Ectodermal cell (in vitro differentiated cells): ENCODE measurements at regions not wholly inside any gene's neighbourhood (a gene's known extent, or its start where the extent isn't known, plus 50 kb on each side); places are given as distances from the start of the nearest gene placed in this dataset.

Source experiments
- H3K27ac ChIP-seq: 2 replicates; pipeline ENCODE4 v1.7.0; 2013; ENCODE audit warnings: mild to moderate bottlenecking, low read depth, low read length; ENCODE audit not compliant: insufficient read depth, poor library complexity, severe bottlenecking
- H3K27me3 ChIP-seq: 2 replicates; pipeline ENCODE4 v1.7.0; 2013; ENCODE audit warnings: mild to moderate bottlenecking, low read length; ENCODE audit not compliant: insufficient read depth, control insufficient read depth, poor library complexity, severe bottlenecking
- H3K36me3 ChIP-seq: one replicate; pipeline ENCODE4 v1.7.0; 2013; ENCODE audit warnings: low read length; ENCODE audit not compliant: control insufficient read depth, insufficient read depth
- H3K4me1 ChIP-seq: one replicate; pipeline ENCODE4 v1.7.0; 2013; ENCODE audit warnings: low read length; ENCODE audit not compliant: control insufficient read depth, insufficient read depth
- H3K4me3 ChIP-seq: 2 replicates; pipeline ENCODE4 v1.7.0; 2013; ENCODE audit warnings: low read depth, low read length, control low read depth; ENCODE audit not compliant: insufficient read depth
- H3K9me3 ChIP-seq: 2 replicates; pipeline ENCODE4 v1.7.0; 2013; ENCODE audit warnings: mild to moderate bottlenecking, low read length, moderate library complexity; ENCODE audit not compliant: control insufficient read depth
- WGBS, 2 experiments: methylation state at CpG; one replicate each; pipeline ENCODE4 v1.1.7; 2013; ENCODE audit warnings: missing lambda C conversion rate in 2 of 2; 5-methylcytosine and 5-hydroxymethylcytosine counted together

DNA sequence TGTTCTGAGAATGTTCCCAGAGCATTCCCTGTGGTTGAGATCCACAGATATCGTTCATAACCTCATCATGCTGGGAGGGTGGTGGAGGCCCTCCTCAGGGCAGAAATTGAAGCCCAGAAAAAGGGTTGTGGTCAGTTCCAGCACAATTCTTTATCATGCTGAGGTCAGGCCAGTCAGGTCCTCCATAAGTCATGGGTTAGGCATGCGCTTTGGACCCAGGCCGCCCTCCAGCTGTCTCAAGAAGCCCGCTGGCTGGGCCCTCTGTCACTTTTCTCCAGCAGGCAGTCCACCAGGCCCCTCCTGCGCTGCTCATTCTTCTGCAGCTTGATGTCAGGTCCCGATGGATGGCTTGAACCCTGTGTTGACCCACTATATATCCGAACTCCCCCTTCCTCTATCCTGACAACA is 151.1 kb upstream of the NT5C1B start:
- Histone ChIP-seq H3K36me3 (no peaks in the 10 kb centered on the region), H3K27ac (no peak overlapping the region), H3K4me1 (no peaks in the 10 kb centered on the region), H3K4me3 (no peak overlapping the region), H3K27me3 (no peaks in the 10 kb centered on the region), H3K9me3 (no peaks in the 10 kb centered on the region)
- 94 to 96% methylated on average over 7 of the region's 7 CpGs for WGBS, 2 experiments

DNA sequence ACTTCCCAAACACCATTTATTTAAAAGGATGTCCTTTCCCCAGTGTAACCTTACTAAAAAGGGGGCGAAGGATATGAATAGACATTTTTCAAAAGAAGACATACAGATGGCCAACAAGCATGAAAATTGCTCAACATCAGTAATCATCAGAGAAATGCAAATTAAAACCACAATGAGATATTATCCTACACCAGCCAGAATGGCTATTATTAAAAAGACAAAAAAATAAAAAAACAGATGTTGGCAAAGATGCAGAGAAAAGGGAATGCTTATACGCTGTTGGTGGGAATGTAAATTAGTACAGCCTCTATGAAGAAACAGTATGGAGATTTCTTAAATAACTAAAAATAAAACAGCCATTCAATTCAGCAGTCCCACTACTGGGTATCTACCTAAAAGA is 142.3 kb upstream of the NT5C1B start:
- 100% methylated on average over 1 of the region's 2 CpGs for WGBS, 2 experiments
- Histone ChIP-seq H3K9me3 (no peaks in the 10 kb centered on the region), H3K4me1 (no peaks in the 10 kb centered on the region), H3K27ac (no peak overlapping the region), H3K36me3 (no peaks in the 10 kb centered on the region), H3K27me3 (no peaks in the 10 kb centered on the region), H3K4me3 (no peak overlapping the region)

DNA sequence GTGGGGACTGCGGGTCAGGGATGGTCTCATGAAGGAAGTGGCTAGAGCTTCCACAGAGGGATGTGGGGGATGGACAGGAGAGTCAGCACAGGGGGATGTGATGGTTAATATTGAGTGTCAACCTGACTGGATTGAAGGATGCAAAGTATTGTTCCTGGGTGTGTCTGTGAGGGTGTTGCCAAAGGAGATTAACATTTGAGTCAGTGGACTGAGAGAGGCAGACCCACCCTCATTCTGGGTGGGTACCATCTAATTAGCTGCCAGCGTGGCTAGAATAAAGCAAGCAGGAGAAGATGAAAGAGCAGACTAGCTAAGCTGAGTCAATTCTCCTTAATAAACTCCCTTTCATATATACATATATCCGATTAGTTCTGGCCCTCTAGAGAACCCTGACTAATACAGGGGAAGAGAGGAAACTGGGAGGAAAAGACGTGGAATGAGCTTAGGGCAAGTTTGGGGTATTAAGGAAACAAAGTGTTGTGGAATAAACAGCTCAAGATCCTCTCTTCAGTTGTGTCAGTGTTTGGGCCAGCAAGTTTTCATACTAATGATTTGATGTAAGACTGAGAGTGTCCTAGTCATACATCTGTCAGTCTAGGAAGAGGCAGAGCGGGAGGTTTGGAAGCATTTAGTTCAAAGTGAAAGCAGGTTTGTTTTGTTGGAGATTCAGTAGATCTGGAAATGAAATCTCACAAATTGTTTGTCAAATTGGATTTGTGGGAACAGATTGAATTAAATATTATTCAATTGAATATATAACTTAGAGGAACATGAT is 135.2 kb upstream of the NT5C1B start:
- no peaks in the 10 kb centered on the region for H3K4me1 ChIP-seq
- H3K27me3 ChIP-seq, result no peaks in the 10 kb centered on the region
- no peak overlapping the region for H3K4me3 ChIP-seq
- H3K27ac ChIP-seq, result no peak overlapping the region
- H3K36me3 ChIP-seq, result no peaks in the 10 kb centered on the region
- H3K9me3 ChIP-seq, result no peaks in the 10 kb centered on the region
- WGBS, 2 experiments, result 74 to 77% methylated on average over 4 to 5 of the region's 5 CpGs

DNA sequence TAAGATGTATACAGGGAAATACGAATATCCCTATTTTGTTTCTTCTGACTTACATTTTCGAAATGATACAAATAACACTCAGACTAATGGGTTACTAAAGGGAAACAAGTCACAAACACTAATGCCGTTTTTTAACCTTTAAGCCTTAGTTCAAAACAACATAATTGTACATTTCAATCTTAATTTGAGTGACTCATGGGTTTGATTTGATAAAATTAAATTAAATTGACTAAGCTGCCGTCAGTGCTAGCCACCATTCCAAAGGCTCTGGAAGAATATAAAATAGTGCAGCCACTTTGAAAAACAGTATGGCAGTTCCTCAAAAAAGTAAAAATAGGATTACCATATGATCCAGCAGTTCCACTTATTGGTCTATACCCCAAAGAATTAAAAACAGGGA is 133.8 kb upstream of the NT5C1B start:
- H3K27me3 ChIP-seq, result no peaks in the 10 kb centered on the region
- H3K4me1 ChIP-seq, result no peaks in the 10 kb centered on the region
- H3K36me3 ChIP-seq, result no peaks in the 10 kb centered on the region
- no peaks in the 10 kb centered on the region for H3K9me3 ChIP-seq
- WGBS, 2 experiments, result 85 to 92% methylated on average over 3 to 4 of the region's 4 CpGs
- no peak overlapping the region for H3K4me3 ChIP-seq
- H3K27ac ChIP-seq, result no peak overlapping the region

DNA sequence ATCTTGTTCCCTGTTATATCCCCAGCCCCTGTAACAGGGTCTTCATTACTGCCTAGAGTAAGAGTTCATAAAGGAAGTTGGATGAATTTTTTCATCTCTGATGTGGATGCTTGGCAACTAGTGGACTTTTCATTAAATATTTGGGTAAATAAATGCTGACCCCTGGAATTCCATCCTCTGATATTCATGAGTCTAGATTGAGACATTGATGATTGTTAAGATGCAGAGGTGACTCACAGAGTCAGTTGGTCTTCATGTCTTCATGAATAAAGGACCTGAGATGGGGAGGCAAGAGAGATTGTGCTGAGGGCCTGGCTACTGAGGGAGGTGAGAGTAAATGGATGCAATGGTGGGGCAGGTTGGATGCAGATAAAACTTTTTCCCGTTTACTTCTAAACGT is 132.7 kb upstream of the NT5C1B start:
- H3K36me3 ChIP-seq, result no peaks in the 10 kb centered on the region
- H3K9me3 ChIP-seq, result no peaks in the 10 kb centered on the region
- H3K27me3 ChIP-seq, result no peaks in the 10 kb centered on the region
- H3K4me3 ChIP-seq, result no peak overlapping the region
- H3K4me1 ChIP-seq, result no peaks in the 10 kb centered on the region
- H3K27ac ChIP-seq, result no peak overlapping the region
- WGBS, 2 experiments, result 92 to 93% methylated on average over 2 of the region's 2 CpGs

DNA sequence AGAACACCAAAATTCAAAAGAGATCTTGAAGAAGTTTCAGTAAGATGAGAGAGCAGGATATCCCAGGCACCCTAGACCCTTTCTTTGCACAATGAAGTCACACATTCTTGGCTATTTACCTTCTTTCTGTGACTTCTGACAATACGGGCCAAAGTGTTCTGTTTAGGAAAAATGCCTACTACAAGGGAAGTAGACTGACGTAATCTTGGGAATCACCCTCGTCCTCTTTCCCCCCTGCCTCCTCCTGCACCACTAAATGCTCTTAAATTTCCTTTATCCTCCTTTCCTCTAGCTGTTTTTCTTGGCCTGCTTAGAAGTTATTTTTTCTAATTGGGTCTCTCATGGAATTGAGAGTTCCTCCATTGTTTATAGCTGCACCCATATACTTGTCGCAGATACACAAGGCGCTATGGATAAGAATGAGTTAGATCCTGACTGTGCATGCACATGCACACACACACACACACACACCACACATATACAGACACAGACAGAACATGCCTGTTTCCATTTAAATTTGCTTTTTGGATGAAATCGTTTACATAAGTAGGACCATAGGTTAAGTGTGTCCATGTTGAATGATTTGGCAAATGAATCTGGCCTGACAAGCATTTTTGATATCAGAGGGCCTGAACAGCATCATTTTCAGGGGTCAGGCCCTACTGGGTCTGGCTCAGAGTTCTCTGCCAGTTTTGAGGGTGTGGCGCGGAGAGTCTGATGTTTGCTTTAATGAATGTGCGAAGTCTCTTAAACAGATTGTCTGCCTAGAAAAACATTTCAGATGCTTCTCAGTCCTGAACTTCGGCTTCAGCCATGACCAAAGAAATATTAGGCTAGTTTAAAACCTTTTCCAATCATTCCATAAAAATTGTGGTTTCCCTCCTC is 131.9 kb upstream of the NT5C1B start:
- no peaks in the 10 kb centered on the region for H3K9me3 ChIP-seq
- H3K4me1 ChIP-seq, result no peaks in the 10 kb centered on the region
- WGBS, 2 experiments, result 93 to 94% methylated on average over 8 to 10 of the region's 10 CpGs

DNA sequence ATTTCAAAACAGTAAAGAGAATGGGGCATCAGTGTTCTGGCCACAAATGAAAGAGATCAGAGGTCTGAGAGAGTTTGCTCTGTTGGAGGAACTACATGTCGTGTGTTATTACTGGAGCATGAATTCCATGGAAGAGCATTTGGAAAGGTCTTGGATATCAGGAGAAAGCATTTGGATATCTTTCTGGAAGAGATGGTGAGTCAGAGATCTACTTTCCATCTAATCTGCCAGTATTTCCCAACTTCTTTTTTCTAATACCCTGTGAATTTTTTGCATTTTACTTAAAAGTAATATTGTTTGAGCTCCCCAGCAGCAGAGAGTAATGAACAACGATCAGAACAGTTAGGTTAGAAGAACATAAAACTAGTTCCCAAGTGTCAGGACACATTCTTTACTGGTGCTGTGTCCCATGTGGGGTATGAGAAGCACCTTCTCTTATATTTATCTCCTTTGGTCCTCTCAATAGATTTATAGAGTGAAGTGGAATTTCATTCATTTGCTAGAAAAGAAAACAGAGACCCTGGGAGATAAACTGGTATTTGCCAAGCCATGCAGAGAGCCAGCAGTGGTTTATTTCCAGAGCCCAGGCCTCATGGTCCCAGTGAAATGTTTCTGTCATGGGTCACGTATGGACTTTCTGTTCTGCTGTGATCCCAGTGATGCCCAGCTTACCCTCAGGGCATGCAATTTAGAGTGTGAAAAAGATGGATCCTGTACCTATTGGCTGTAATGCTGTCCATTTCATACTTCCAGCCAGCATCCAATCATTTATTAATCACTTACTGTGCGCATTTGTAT is 130.8 kb upstream of the NT5C1B start:
- H3K27me3 ChIP-seq, result no peaks in the 10 kb centered on the region
- H3K27ac ChIP-seq, result no peak overlapping the region
- no peaks in the 10 kb centered on the region for H3K9me3 ChIP-seq
- no peaks in the 10 kb centered on the region for H3K4me1 ChIP-seq
- WGBS, 2 experiments, result 95% methylated on average over 4 of the region's 4 CpGs
- H3K36me3 ChIP-seq, result no peaks in the 10 kb centered on the region
- no peak overlapping the region for H3K4me3 ChIP-seq

More for the DNA sequence above, 131.9 kb upstream of the NT5C1B start:
- Histone ChIP-seq H3K36me3 (no peaks in the 10 kb centered on the region), H3K4me3 (no peak overlapping the region), H3K27me3 (no peaks in the 10 kb centered on the region), H3K27ac (no peak overlapping the region)

DNA sequence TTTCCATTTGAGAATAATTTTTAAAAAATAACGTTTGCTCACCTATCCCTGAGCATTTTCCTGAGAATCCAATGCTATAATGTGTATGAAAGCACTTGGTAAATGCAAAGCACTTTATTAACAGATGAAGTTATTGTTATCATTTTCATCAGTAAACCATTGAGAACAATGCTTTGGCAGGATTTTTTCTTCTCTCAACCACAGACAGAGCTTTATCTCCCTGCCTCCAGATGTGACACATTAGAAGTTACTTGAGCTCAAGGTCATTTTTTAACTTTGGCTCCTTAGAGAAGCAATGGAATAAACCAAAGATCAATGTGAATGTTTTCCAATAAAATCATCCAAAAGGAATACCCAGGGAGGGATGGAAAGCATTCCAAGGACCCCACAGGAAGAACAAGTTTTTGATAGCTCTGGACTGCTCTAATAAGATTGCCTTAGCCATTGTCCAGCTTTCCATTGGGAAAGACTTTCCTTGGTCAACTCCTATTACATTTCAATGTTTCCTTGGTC is 118.9 kb upstream of the NT5C1B start:
- WGBS, 2 experiments, result no CpG with 5 or more reads among the region's 1 CpG
- Histone ChIP-seq H3K27me3 (no peaks in the 10 kb centered on the region), H3K4me3 (no peak overlapping the region), H3K36me3 (no peaks in the 10 kb centered on the region), H3K27ac (no peak overlapping the region), H3K4me1 (no peaks in the 10 kb centered on the region), H3K9me3 (no peaks in the 10 kb centered on the region)

DNA sequence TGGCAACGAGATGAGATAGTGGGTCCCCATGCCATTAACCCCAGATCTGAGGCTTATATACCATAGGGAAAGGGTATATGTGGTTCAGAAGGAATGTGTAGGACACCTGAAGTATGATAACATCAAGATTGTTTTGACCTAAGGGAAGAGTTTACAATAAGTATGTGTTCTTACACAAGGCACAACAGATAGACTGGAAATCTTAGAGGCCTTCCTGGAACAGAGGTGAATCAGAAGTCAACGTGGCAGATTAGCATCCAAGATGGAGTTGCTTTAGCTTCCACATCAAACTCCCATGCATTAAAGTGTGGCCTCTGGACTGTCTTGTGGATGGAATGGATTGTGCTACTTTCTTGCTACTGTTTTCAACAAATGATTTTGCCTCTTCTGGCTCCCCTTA is 116.6 kb upstream of the NT5C1B start:
- no peak overlapping the region for H3K27ac ChIP-seq
- 80 to 89% methylated on average over 2 of the region's 2 CpGs for WGBS, 2 experiments
- H3K27me3 ChIP-seq, result no peaks in the 10 kb centered on the region
- no peak overlapping the region for H3K4me3 ChIP-seq
- H3K9me3 ChIP-seq, result no peaks in the 10 kb centered on the region
- no peaks in the 10 kb centered on the region for H3K36me3 ChIP-seq
- no peaks in the 10 kb centered on the region for H3K4me1 ChIP-seq
